ENCODE measurements at regions not wholly inside any gene's neighbourhood (a gene's known extent, or its start where the extent isn't known, plus 50 kb on each side); places are given as distances from the start of the nearest gene placed in this dataset.

GRCh38 chr2:44098891-44099290 is 69.8 kb upstream of the PPM1B start:
- Histone ChIP-seq H3K27me3 (ENCODE audit: control insufficient read depth, insufficient read depth, low read length) (no peaks in the 10 kb centered on the region), H3K36me3 (ENCODE audit: control insufficient read depth, insufficient read depth, low read length) (no peaks in the 10 kb centered on the region), H3K9me3 (ENCODE audit: control insufficient read depth, insufficient read depth, low read depth, low read length) (no peaks in the 10 kb centered on the region), H3K4me1 (ENCODE audit: control insufficient read depth, insufficient read depth, low read length) (no peaks in the 10 kb centered on the region), H3K4me3 (ENCODE audit: low read depth in 2 of 2, low read length in 2 of 2) (no peak overlapping the region), H3K27ac (ENCODE audit: low read length) (no peak overlapping the region)
- TF ChIP-seq TCF7L2 (IDR thresholded peaks at IDR 0.05; ENCODE audit: low read depth, low read length) (no peak), SIN3A (IDR thresholded peaks at IDR 0.05; ENCODE audit: borderline replicate concordance, insufficient read depth, low read depth, low read length) (no peak), POLR2AphosphoS5 (IDR thresholded peaks at IDR 0.05; ENCODE audit: low read depth, low read length) (no peak)
- TF ChIP-seq, protein P1, sequence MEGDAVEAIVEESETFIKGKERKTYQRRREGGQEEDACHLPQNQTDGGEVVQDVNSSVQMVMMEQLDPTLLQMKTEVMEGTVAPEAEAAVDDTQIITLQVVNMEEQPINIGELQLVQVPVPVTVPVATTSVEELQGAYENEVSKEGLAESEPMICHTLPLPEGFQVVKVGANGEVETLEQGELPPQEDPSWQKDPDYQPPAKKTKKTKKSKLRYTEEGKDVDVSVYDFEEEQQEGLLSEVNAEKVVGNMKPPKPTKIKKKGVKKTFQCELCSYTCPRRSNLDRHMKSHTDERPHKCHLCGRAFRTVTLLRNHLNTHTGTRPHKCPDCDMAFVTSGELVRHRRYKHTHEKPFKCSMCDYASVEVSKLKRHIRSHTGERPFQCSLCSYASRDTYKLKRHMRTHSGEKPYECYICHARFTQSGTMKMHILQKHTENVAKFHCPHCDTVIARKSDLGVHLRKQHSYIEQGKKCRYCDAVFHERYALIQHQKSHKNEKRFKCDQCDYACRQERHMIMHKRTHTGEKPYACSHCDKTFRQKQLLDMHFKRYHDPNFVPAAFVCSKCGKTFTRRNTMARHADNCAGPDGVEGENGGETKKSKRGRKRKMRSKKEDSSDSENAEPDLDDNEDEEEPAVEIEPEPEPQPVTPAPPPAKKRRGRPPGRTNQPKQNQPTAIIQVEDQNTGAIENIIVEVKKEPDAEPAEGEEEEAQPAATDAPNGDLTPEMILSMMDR (IDR thresholded peaks at IDR 0.05), result no peak
- TF ChIP-seq, protein P2, sequence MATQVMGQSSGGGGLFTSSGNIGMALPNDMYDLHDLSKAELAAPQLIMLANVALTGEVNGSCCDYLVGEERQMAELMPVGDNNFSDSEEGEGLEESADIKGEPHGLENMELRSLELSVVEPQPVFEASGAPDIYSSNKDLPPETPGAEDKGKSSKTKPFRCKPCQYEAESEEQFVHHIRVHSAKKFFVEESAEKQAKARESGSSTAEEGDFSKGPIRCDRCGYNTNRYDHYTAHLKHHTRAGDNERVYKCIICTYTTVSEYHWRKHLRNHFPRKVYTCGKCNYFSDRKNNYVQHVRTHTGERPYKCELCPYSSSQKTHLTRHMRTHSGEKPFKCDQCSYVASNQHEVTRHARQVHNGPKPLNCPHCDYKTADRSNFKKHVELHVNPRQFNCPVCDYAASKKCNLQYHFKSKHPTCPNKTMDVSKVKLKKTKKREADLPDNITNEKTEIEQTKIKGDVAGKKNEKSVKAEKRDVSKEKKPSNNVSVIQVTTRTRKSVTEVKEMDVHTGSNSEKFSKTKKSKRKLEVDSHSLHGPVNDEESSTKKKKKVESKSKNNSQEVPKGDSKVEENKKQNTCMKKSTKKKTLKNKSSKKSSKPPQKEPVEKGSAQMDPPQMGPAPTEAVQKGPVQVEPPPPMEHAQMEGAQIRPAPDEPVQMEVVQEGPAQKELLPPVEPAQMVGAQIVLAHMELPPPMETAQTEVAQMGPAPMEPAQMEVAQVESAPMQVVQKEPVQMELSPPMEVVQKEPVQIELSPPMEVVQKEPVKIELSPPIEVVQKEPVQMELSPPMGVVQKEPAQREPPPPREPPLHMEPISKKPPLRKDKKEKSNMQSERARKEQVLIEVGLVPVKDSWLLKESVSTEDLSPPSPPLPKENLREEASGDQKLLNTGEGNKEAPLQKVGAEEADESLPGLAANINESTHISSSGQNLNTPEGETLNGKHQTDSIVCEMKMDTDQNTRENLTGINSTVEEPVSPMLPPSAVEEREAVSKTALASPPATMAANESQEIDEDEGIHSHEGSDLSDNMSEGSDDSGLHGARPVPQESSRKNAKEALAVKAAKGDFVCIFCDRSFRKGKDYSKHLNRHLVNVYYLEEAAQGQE (IDR thresholded peaks at IDR 0.05; ENCODE audit: insufficient read depth in 1 of 2, low read depth in 2 of 2, low read length in 1 of 2), result no peak
- ATAC-seq, result no peak
- BruUV-seq (replicated peaks), result no TSS peak
- intact Hi-C loops (cut with micrococcal nuclease; ENCODE audit: unreplicated experiment), result no loop called here
- DNase-seq (ENCODE audit: low read depth, low spot score), result no peak
- CTCF ChIA-PET, result no interaction called here
- POLR2A ChIA-PET, result interaction anchor here (0.5 kb wide), 1 partner anchor 73 kb away, joined by 4 read pairs; no protein-coding TSS in a partner anchor
- in situ Hi-C loops (cut with HindIII; ENCODE audit: low pct_unique_long_range_greater_than_20kb, low sequenced_read_pairs), result no loop called here

- ChIA-PET CTCF (no interaction called here), POLR2A (no interaction called here)
- Histone ChIP-seq H3K27ac (ENCODE audit: low read length) (no peak overlapping the region), H3K36me3 (ENCODE audit: control insufficient read depth, insufficient read depth, low read length) (no peaks in the 10 kb centered on the region), H3K4me3 (ENCODE audit: low read depth in 2 of 2, low read length in 2 of 2) (no peak overlapping the region), H3K9me3 (ENCODE audit: control insufficient read depth, insufficient read depth, low read depth, low read length) (no peaks in the 10 kb centered on the region), H3K27me3 (ENCODE audit: control insufficient read depth, insufficient read depth, low read length) (no peaks in the 10 kb centered on the region), H3K4me1 (ENCODE audit: control insufficient read depth, insufficient read depth, low read length) (no peaks in the 10 kb centered on the region)
- TF ChIP-seq TCF7L2 (IDR thresholded peaks at IDR 0.05; ENCODE audit: low read depth, low read length), result no peak
- no peak for TF ChIP-seq SIN3A (IDR thresholded peaks at IDR 0.05; ENCODE audit: borderline replicate concordance, insufficient read depth, low read depth, low read length)
- TF ChIP-seq POLR2AphosphoS5 (IDR thresholded peaks at IDR 0.05; ENCODE audit: low read depth, low read length), result no peak
- TF ChIP-seq, protein P1 (IDR thresholded peaks at IDR 0.05), result no peak
- TF ChIP-seq, protein P2 (IDR thresholded peaks at IDR 0.05; ENCODE audit: insufficient read depth in 1 of 2, low read depth in 2 of 2, low read length in 1 of 2), result no peak
- in situ Hi-C loops (cut with HindIII; ENCODE audit: low pct_unique_long_range_greater_than_20kb, low sequenced_read_pairs) (no loop called here), intact Hi-C loops (cut with micrococcal nuclease; ENCODE audit: unreplicated experiment) (no loop called here)
- no TSS peak for BruUV-seq (replicated peaks)
- ATAC-seq (no peak; the same call in 1 of the 2 replicates), DNase-seq (ENCODE audit: low read depth, low spot score) (no peak)
These were observed 68.3 kb upstream of the PPM1B start for GRCh38 chr2:44100351-44100750.
